ENCODE measurements at regions not wholly inside any gene's neighbourhood (a gene's known extent, or its start where the extent isn't known, plus 50 kb on each side); places are given as distances from the start of the nearest gene placed in this dataset.

DNA sequence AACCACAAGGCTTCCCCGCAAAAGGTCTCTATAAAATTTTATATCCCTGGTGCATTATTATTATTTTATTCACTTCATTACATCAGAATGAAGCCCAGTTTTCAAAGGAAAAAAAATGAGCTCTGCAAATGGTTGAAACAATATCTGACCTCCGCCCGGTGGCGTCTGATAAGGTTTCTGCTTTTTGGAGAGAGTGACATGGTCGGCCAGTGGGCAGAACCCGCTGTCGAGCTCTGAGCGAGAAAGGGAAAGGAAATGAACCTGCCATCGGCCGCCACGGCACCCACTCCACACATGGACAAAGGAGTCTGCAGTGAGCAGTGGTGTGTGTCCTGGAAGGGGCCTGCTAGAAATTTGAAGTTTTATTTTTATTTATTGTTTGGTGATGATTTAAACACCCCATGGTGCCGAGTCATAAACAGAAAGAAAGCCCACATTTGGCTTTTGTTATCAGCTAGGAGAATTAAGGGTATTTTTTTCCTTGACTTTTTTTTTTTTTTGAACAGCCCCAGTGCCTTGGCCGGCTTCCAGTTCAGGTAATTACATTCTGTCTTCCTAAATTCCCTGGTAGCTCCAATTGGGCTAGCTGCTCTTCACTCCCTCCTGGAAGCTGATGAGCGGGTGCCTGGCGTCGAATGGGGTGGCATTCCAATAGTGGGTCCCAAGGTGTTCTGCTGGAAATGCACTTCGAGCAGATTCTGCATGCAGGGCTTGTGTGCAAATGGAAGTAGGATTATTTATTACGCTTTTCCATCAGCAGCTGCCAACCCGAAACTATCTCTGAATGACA lies 149.4 kb upstream of the MKI67 start:
- no peak for TF ChIP-seq ZNF530 (CRISPR knock-in tag; IDR thresholded peaks at IDR 0.05; ENCODE audit: low read depth)
- no peak for TF ChIP-seq SMC3 (IDR thresholded peaks at IDR 0.05; ENCODE audit: low read length)
- TF ChIP-seq MBNL3 (CRISPR knock-in tag; conservative IDR thresholded peaks at IDR 0.05) = no peak
- no peak for TF ChIP-seq ZNF580 (CRISPR knock-in tag; IDR thresholded peaks at IDR 0.05; ENCODE audit: borderline replicate concordance, low read depth)
- no peak for TF ChIP-seq MYC (CRISPR knock-in tag; IDR thresholded peaks at IDR 0.05; ENCODE audit: borderline replicate concordance)
- TF ChIP-seq POLR2AphosphoS5 (IDR thresholded peaks at IDR 0.05; ENCODE audit: low read depth, low read length) = no peak
- no peak for TF ChIP-seq REST (IDR thresholded peaks at IDR 0.05; ENCODE audit: borderline replicate concordance in 1 of 2, low read depth in 1 of 2, low read length in 2 of 2)

Measured in HepG2 (cell line).